ENCODE measurements at regions not wholly inside any gene's neighbourhood (a gene's known extent, or its start where the extent isn't known, plus 50 kb on each side); places are given as distances from the start of the nearest gene placed in this dataset.

- TF ChIP-seq NFIC (IDR thresholded peaks at IDR 0.05) (no peak), TAF1 (IDR thresholded peaks at IDR 0.05; ENCODE audit: low read depth) (no peak), EP300 (IDR thresholded peaks at IDR 0.05; ENCODE audit: borderline replicate concordance) (no peak), CEBPB (IDR thresholded peaks at IDR 0.05) (no peak), RAD21 (IDR thresholded peaks at IDR 0.05; ENCODE audit: low read depth) (no peak), YY1 (IDR thresholded peaks at IDR 0.05; ENCODE audit: low read depth) (no peak), REST (IDR thresholded peaks at IDR 0.05; ENCODE audit: low read depth) (no peak), EGR1 (IDR thresholded peaks at IDR 0.05) (no peak), FOXM1 (IDR thresholded peaks at IDR 0.05; ENCODE audit: borderline replicate concordance, low read depth) (no peak), TCF12 (IDR thresholded peaks at IDR 0.05; ENCODE audit: low read depth) (no peak)
- TF ChIP-seq, protein P1, sequence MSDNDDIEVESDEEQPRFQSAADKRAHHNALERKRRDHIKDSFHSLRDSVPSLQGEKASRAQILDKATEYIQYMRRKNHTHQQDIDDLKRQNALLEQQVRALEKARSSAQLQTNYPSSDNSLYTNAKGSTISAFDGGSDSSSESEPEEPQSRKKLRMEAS (IDR thresholded peaks at IDR 0.05), result no peak
- TF ChIP-seq, protein P2, sequence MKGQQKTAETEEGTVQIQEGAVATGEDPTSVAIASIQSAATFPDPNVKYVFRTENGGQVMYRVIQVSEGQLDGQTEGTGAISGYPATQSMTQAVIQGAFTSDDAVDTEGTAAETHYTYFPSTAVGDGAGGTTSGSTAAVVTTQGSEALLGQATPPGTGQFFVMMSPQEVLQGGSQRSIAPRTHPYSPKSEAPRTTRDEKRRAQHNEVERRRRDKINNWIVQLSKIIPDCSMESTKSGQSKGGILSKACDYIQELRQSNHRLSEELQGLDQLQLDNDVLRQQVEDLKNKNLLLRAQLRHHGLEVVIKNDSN (IDR thresholded peaks at IDR 0.05), result no peak
Measured at GRCh38 chr12:107339932-107340331, 246.6 kb upstream of the CRY1 start.

Data from Ishikawa (cell line).